ENCODE measurements at regions not wholly inside any gene's neighbourhood (a gene's known extent, or its start where the extent isn't known, plus 50 kb on each side); places are given as distances from the start of the nearest gene placed in this dataset.
A peak's percentile ranks its signal among the peaks of the same experiment; 100 is the strongest.

GRCh38 chr3:168806871-168807270, 711.1 kb upstream of the GOLIM4 start:
- Histone ChIP-seq H3K27ac (ENCODE audit: low read length) (no peak overlapping the region), H2AFZ (ENCODE audit: low read depth, low read length) (no peak overlapping the region)
- TF ChIP-seq MXI1 (conservative IDR thresholded peaks at IDR 0.05; ENCODE audit: poor library complexity, severe bottlenecking) = no peak
- TF ChIP-seq EP300 (conservative IDR thresholded peaks at IDR 0.05; ENCODE audit: poor library complexity, severe bottlenecking) = no peak
- no peak for TF ChIP-seq POLR2AphosphoS5 (IDR thresholded peaks at IDR 0.05)
- no peak for TF ChIP-seq TAF1 (IDR thresholded peaks at IDR 0.05; ENCODE audit: low read depth)
- TF ChIP-seq EZH2 (IDR thresholded peaks at IDR 0.05; ENCODE audit: borderline replicate concordance, insufficient read depth, low read length, poor library complexity, severe bottlenecking) = no peak
- TF ChIP-seq CTCF (IDR thresholded peaks at IDR 0.05; ENCODE audit: poor library complexity, severe bottlenecking) = no peak
- no peak for TF ChIP-seq REST (IDR thresholded peaks at IDR 0.05; ENCODE audit: borderline replicate concordance)
- no peak for TF ChIP-seq RAD21 (conservative IDR thresholded peaks at IDR 0.05)

GRCh38 chr3:168803536-168803935, 707.8 kb upstream of the GOLIM4 start:
- H3K9ac ChIP-seq (ENCODE audit: low read length) = no peak overlapping the region
- H3K9me2 ChIP-seq (ENCODE audit: insufficient read depth, low read length) = no peaks in the 10 kb centered on the region
- H3K4me2 ChIP-seq (ENCODE audit: low read length) = no peak overlapping the region
- H3K27me3 ChIP-seq (ENCODE audit: insufficient read depth, low read depth, low read length) = no peaks in the 10 kb centered on the region
- H3K36me3 ChIP-seq (ENCODE audit: insufficient read depth, low read length) = no peaks in the 10 kb centered on the region
- H3K27ac ChIP-seq (ENCODE audit: low read length) = no peak overlapping the region
- H3K9me3 ChIP-seq (ENCODE audit: low read length) = no peaks in the 10 kb centered on the region
- no peak for TF ChIP-seq EP300 (conservative IDR thresholded peaks at IDR 0.05; ENCODE audit: poor library complexity, severe bottlenecking)
- no peaks in the 10 kb centered on the region for H3F3A ChIP-seq (ENCODE audit: insufficient read depth, low read length, poor library complexity, severe bottlenecking)
- H3K4me3 ChIP-seq (ENCODE audit: low read length) = no peak overlapping the region
- H4K20me1 ChIP-seq (ENCODE audit: insufficient read depth) = no peaks in the 10 kb centered on the region
- no peak overlapping the region for H2AFZ ChIP-seq (ENCODE audit: low read depth, low read length)
- H3K79me2 ChIP-seq (replicated peaks; ENCODE audit: insufficient read depth, low read length) = no peaks in the 10 kb centered on the region

More at GRCh38 chr3:168806871-168807270, 711.1 kb upstream of the GOLIM4 start:
- no peak overlapping the region for H3K4me2 ChIP-seq (ENCODE audit: low read length)
- H3K79me2 ChIP-seq (replicated peaks; ENCODE audit: insufficient read depth, low read length) = no peaks in the 10 kb centered on the region
- H4K20me1 ChIP-seq (ENCODE audit: insufficient read depth) = no peaks in the 10 kb centered on the region
- no peaks in the 10 kb centered on the region for H3K36me3 ChIP-seq (ENCODE audit: insufficient read depth, low read length)
- H3K9ac ChIP-seq (ENCODE audit: low read length) = no peak overlapping the region
- no peak overlapping the region for H3K4me3 ChIP-seq (ENCODE audit: low read length)
- H3K27me3 ChIP-seq (ENCODE audit: insufficient read depth, low read depth, low read length) = no peaks in the 10 kb centered on the region
- H3F3A ChIP-seq (ENCODE audit: insufficient read depth, low read length, poor library complexity, severe bottlenecking) = no peaks in the 10 kb centered on the region
- H3K9me3 ChIP-seq (ENCODE audit: low read length) = no peaks in the 10 kb centered on the region
- H3K9me2 ChIP-seq (ENCODE audit: insufficient read depth, low read length) = no peaks in the 10 kb centered on the region

- TF ChIP-seq MXI1 (conservative IDR thresholded peaks at IDR 0.05; ENCODE audit: poor library complexity, severe bottlenecking) (no peak), EZH2 (IDR thresholded peaks at IDR 0.05; ENCODE audit: borderline replicate concordance, insufficient read depth, low read length, poor library complexity, severe bottlenecking) (no peak), SMC3 (conservative IDR thresholded peaks at IDR 0.05; ENCODE audit: poor library complexity) (no peak), EP300 (conservative IDR thresholded peaks at IDR 0.05; ENCODE audit: poor library complexity, severe bottlenecking) (no peak), REST (IDR thresholded peaks at IDR 0.05; ENCODE audit: borderline replicate concordance) (no peak), TAF1 (IDR thresholded peaks at IDR 0.05; ENCODE audit: low read depth) (no peak), CTCF (IDR thresholded peaks at IDR 0.05; ENCODE audit: poor library complexity, severe bottlenecking) (no peak), RAD21 (conservative IDR thresholded peaks at IDR 0.05) (no peak), POLR2AphosphoS5 (IDR thresholded peaks at IDR 0.05) (no peak)
- Histone ChIP-seq H3K27ac (ENCODE audit: low read length) (no peak overlapping the region), H3K4me3 (ENCODE audit: low read length) (peak overlapping the region; percentile 3)
These were observed 707.0 kb upstream of the GOLIM4 start for GRCh38 chr3:168802766-168803165.

More at GRCh38 chr3:168802766-168803165, 707.0 kb upstream of the GOLIM4 start:
- peak overlapping the region; percentile 26 for H3K4me2 ChIP-seq (ENCODE audit: low read length)
- H4K20me1 ChIP-seq (ENCODE audit: insufficient read depth) = no peaks in the 10 kb centered on the region
- H3K36me3 ChIP-seq (ENCODE audit: insufficient read depth, low read length) = no peaks in the 10 kb centered on the region
- H3K9ac ChIP-seq (ENCODE audit: low read length) = no peak overlapping the region
- H3K79me2 ChIP-seq (replicated peaks; ENCODE audit: insufficient read depth, low read length) = no peaks in the 10 kb centered on the region
- no peaks in the 10 kb centered on the region for H3F3A ChIP-seq (ENCODE audit: insufficient read depth, low read length, poor library complexity, severe bottlenecking)
- H2AFZ ChIP-seq (ENCODE audit: low read depth, low read length) = no peak overlapping the region
- no peaks in the 10 kb centered on the region for H3K27me3 ChIP-seq (ENCODE audit: insufficient read depth, low read depth, low read length)
- H3K9me3 ChIP-seq (ENCODE audit: low read length) = no peaks in the 10 kb centered on the region
- no peaks in the 10 kb centered on the region for H3K9me2 ChIP-seq (ENCODE audit: insufficient read depth, low read length)
